WI38 (cell line): ENCODE measurements at regions not wholly inside any gene's neighbourhood (a gene's known extent, or its start where the extent isn't known, plus 50 kb on each side); places are given as distances from the start of the nearest gene placed in this dataset.

Source experiments
- H3K4me3 ChIP-seq: 2 replicates; pipeline ENCODE4 v1.5.1; 2011; ENCODE audit warnings: low read depth, mild to moderate bottlenecking, control low read depth, low read length
- TF ChIP-seq, protein P1 (sequence below): IDR thresholded peaks from 2 replicates; pipeline ENCODE4 v1.5.1; 2012; ENCODE audit warnings: low read depth, mild to moderate bottlenecking, control low read depth, low read length

DNA sequence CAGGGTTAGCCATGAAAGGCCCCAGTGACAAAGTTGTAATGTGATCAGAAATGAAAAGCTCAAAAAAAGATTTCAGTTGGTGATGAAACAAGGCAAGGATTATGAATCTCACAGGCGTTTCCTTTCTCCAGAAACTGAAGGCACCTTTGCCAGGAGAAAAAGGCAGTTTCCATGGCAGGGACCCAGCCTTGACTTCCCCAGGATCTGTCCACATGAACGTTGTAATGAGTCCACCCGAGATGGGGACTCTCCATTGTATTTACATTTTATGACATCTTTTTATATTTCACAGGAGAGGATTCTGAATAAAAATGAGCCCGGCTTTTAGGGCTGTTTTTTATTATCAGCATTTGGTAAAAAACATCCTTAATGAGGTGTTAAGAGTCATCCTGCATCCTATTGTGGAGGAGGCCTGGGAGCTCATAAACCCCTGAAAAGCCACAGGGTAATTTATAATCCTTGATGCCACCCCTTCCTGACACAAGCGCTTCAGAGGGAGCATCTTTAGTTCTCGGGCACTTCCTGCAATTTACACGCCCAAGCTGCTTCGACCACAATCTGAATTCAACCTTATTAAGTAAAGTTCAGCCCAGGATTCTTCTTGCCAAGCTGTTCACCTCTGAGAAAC lies 74.1 kb upstream of the SALL4 start:
- no peak overlapping the region for H3K4me3 ChIP-seq
- TF ChIP-seq, protein P1, sequence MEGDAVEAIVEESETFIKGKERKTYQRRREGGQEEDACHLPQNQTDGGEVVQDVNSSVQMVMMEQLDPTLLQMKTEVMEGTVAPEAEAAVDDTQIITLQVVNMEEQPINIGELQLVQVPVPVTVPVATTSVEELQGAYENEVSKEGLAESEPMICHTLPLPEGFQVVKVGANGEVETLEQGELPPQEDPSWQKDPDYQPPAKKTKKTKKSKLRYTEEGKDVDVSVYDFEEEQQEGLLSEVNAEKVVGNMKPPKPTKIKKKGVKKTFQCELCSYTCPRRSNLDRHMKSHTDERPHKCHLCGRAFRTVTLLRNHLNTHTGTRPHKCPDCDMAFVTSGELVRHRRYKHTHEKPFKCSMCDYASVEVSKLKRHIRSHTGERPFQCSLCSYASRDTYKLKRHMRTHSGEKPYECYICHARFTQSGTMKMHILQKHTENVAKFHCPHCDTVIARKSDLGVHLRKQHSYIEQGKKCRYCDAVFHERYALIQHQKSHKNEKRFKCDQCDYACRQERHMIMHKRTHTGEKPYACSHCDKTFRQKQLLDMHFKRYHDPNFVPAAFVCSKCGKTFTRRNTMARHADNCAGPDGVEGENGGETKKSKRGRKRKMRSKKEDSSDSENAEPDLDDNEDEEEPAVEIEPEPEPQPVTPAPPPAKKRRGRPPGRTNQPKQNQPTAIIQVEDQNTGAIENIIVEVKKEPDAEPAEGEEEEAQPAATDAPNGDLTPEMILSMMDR: no peak

GRCh38 chr20:51873652-51874051 lies 71.3 kb upstream of the SALL4 start:
- H3K4me3 ChIP-seq: no peak overlapping the region
- TF ChIP-seq, protein P1: no peak

DNA sequence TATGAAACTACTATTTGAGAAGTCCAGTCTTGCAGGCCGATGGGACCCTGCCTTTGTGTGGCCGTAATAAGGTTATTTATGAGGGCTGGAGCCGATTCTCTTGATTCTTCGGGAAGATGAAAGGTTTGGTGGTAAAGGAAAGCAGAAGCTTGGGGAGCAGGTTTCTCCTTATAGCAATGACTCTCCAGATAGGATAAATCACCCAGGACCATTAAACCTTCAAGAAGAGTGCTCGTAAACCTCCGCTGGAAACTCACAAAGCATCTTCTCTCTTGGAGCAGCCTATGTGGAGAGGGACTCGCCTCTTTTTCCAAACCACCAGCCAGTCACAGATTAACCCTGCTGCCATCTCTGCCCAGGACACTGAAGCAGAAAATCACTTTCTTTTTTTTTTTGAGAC lies 69.6 kb upstream of the SALL4 start:
- H3K4me3 ChIP-seq: no peak overlapping the region
- TF ChIP-seq, protein P1: no peak

DNA sequence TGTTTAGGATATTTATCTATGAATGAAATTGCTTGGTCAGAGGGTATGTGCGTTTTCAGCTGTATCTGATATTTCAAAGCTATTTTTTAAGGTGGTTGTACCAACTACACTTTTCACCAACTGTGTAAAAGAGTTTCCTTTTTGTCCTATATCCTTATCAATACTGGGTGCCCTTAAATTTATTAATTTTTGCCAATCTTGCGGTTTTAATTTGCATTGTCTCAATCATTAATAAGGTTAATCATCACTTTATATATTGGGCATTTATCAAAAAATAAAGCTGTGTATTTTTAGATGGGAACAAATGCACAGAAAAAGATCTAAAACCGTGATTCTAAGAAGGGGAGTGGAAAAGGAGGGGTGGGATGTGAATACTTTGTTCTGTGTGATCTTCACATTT lies 66.7 kb upstream of the SALL4 start:
- H3K4me3 ChIP-seq: no peak overlapping the region
- TF ChIP-seq, protein P1: no peak

DNA sequence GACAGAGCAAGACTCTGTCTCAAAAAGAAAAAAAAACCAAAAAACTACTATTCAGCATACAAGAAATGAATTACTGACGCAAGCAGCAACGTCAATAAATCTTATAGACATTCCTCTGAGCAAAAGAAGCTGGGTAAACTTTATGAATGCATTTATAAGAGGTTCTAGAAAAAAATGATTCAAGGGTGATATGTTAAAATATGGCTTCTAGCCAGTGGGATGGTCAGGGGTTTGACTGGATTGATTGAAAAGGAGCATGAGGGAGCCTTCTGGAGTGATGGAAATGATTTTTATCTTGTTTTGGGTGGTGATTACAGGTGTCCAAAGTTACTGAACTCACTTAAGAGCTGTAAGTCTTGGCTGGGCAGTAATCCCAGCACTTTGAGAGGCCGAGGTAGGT lies 64.9 kb upstream of the SALL4 start:
- TF ChIP-seq, protein P1: no peak
- no peak overlapping the region for H3K4me3 ChIP-seq

- no peak overlapping the region for H3K4me3 ChIP-seq
- TF ChIP-seq, protein P1: no peak
Observed at GRCh38 chr20:51864967-51865366, 62.6 kb upstream of the SALL4 start.

DNA sequence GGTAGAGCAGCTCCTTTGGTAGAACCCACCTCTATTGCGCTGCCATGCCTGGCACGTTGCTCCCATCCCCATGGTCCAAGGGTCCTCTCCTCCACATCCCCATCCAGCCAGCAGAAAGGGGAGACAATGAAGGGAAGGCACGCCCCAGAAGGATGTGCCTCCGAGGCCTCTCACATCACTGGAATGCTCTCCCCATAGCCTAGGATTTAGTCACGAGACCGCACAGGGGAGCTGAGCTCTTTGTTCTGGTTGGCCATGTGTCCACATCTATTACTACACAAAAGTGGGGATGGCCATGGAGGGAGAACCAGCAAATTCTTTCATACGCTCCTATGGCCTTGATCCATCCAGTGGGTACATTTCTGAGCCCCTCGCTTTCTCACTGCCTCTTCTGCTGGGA lies 60.5 kb upstream of the SALL4 start:
- TF ChIP-seq, protein P1: no peak
- H3K4me3 ChIP-seq: no peak overlapping the region
